LNCAP (cell line): ENCODE measurements at regions not wholly inside any gene's neighbourhood (a gene's known extent, or its start where the extent isn't known, plus 50 kb on each side); places are given as distances from the start of the nearest gene placed in this dataset.

Experiments used
- TF ChIP-seq, protein P1 (sequence below): fragments of 450-650 bp; IDR thresholded peaks from 2 replicates; pipeline ENCODE4 v1.5.1; 2017; ENCODE audit warnings: mild to moderate bottlenecking

GRCh38 chr12:98308141-98308540 is 207.2 kb upstream of the TMPO start:
- TF ChIP-seq, protein P1, sequence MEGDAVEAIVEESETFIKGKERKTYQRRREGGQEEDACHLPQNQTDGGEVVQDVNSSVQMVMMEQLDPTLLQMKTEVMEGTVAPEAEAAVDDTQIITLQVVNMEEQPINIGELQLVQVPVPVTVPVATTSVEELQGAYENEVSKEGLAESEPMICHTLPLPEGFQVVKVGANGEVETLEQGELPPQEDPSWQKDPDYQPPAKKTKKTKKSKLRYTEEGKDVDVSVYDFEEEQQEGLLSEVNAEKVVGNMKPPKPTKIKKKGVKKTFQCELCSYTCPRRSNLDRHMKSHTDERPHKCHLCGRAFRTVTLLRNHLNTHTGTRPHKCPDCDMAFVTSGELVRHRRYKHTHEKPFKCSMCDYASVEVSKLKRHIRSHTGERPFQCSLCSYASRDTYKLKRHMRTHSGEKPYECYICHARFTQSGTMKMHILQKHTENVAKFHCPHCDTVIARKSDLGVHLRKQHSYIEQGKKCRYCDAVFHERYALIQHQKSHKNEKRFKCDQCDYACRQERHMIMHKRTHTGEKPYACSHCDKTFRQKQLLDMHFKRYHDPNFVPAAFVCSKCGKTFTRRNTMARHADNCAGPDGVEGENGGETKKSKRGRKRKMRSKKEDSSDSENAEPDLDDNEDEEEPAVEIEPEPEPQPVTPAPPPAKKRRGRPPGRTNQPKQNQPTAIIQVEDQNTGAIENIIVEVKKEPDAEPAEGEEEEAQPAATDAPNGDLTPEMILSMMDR: no peak

GRCh38 chr12:98317939-98318899 is 197.2 kb upstream of the TMPO start:
- TF ChIP-seq, protein P1: no peak

GRCh38 chr12:98319716-98320425 is 195.5 kb upstream of the TMPO start:
- TF ChIP-seq, protein P1: no peak

DNA sequence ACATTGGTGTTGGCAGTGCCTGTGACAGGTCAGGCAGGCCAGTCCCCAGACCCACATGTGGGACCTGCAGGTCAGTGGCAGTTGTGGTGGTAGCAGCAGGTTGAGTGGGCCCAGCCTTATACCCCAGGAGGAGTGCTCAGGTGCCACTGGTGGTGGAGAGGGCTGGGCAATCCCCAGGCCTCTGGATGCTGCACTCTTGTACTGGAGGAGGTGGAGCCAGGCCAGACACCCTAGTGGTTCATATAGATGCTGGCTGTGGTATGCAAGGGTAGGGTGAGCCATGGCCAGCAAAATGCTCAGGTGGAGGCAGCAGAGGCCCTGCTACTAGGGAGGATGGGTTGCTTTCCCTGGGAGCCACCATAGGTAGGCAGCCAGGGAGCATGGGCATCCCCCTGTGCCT is 190.4 kb upstream of the TMPO start:
- TF ChIP-seq, protein P1: no peak

DNA sequence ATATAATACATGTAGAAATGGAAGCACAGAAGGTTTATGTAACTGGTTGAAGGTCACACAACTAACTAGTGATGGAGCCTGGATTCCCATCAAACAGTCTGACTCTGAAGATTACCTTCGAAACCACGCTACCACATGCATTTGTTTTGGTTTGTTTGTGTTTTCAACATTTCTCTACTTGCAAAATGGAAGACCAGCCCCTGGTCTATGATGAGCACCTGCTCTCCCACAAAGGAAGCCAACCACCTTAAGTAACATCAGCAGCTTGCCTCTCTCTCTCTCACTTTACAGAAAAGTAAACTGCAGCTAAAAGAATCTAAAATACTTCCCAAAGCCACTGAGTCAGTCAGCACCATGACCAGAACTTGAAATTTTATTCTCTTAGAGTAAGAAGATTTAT is 186.9 kb upstream of the TMPO start:
- TF ChIP-seq, protein P1: no peak

- TF ChIP-seq, protein P1: no peak
These were observed 185.8 kb upstream of the TMPO start for GRCh38 chr12:98329589-98329988.

DNA sequence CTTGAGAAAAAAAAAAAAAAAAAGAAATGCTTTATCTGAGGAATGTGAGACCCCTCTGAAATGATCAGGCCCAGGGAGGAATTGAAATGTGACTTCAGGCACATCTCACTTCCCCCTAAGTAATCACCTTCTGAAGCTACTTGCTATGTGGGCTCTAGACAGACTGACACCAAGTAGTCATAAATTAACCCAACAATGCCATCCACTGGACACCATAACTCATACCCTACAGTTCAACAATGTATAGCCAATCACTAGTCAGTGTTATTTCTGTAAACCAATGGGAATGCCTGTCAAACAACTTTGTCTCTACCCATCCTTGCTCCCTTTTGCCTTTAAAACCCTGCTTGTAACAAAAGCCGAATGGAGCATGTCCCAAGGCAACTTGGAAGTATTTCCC is 182.7 kb upstream of the TMPO start:
- TF ChIP-seq, protein P1: no peak
